ENCODE measurements at regions not wholly inside any gene's neighbourhood (a gene's known extent, or its start where the extent isn't known, plus 50 kb on each side); places are given as distances from the start of the nearest gene placed in this dataset.

DNA sequence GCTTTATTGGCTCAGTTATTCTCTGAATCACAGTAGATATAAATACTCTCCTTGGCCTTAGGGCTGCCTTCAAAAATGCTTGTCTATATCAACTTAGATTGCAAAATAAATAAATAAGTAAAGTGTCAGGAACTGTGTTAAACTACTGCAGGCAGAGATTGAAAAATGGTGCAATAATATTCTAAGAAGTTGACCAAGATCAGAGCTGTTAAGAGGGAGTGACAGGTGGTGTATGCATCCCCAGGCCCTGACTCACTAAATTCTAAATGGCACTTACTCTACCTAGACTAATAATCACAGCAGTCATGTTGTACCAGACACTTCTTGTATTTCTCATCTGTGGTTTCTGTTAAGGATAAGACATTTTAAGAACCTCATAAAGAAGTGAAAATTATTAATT, 235.1 kb upstream of the SPOCK3 start:
- TF ChIP-seq, protein P1, sequence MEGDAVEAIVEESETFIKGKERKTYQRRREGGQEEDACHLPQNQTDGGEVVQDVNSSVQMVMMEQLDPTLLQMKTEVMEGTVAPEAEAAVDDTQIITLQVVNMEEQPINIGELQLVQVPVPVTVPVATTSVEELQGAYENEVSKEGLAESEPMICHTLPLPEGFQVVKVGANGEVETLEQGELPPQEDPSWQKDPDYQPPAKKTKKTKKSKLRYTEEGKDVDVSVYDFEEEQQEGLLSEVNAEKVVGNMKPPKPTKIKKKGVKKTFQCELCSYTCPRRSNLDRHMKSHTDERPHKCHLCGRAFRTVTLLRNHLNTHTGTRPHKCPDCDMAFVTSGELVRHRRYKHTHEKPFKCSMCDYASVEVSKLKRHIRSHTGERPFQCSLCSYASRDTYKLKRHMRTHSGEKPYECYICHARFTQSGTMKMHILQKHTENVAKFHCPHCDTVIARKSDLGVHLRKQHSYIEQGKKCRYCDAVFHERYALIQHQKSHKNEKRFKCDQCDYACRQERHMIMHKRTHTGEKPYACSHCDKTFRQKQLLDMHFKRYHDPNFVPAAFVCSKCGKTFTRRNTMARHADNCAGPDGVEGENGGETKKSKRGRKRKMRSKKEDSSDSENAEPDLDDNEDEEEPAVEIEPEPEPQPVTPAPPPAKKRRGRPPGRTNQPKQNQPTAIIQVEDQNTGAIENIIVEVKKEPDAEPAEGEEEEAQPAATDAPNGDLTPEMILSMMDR (conservative IDR thresholded peaks at IDR 0.05), result no peak
- no peak overlapping the region for H3K27ac Mint-ChIP-seq (ENCODE audit: unreplicated experiment)
- no peaks in the 10 kb centered on the region for H3K36me3 Mint-ChIP-seq (ENCODE audit: low read depth)
- H3K4me3 Mint-ChIP-seq, result no peak overlapping the region
- H3K27me3 Mint-ChIP-seq (ENCODE audit: low read depth), result no peaks in the 10 kb centered on the region
- no peaks in the 10 kb centered on the region for H3K9me3 Mint-ChIP-seq
- DNase-seq (ENCODE audit: low read depth, low spot score), result no peak
- no peaks in the 10 kb centered on the region for H3K4me1 Mint-ChIP-seq

DNA sequence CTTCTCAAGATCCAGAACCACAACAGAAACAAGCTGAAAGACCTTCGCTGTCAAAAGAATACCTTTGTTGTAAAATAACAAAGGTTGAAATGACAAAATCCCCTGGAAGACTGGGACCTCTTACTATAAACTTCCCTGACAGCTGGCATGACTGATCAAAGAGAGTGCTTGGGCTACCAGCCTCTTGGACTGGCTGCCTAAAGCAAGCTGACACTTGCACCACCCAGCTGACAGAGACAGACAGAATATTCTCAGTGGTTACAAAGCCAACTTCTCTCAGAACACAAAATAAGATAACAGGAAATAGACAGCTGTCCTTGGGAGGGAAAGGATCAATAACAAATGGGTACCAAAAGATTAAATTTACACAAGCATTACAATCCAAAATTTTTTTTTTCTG, 241.7 kb upstream of the SPOCK3 start:
- Mint-ChIP-seq H3K27ac (ENCODE audit: unreplicated experiment) (no peak overlapping the region), H3K9me3 (no peaks in the 10 kb centered on the region), H3K4me3 (no peak overlapping the region), H3K36me3 (ENCODE audit: low read depth) (no peaks in the 10 kb centered on the region), H3K4me1 (peaks cover 3% of the 10 kb centered on the region), H3K27me3 (ENCODE audit: low read depth) (no peaks in the 10 kb centered on the region)
- TF ChIP-seq, protein P1 (conservative IDR thresholded peaks at IDR 0.05), result no peak
- DNase-seq (ENCODE audit: low read depth, low spot score), result no peak

DNA sequence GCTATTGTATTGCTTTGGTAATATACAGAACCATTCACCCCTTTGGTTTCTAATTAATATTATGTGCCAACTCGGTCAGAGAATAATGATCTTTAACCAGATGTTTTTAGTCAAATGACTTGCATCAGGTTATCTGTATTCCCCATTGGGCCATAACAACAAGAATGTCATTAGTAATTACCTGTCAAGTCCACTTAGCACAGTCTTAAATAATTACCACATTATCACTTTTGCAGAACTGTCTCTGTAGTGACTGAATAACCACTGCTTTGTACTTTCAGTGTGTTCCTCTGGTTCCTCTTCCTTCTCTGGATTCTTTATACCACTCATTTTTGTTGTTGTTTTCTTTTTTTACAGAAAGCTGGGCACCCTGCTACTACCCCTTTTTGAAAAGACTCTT, 257.7 kb upstream of the SPOCK3 start:
- Mint-ChIP-seq H3K4me1 (no peaks in the 10 kb centered on the region), H3K27me3 (ENCODE audit: low read depth) (no peaks in the 10 kb centered on the region), H3K4me3 (no peak overlapping the region), H3K9me3 (peaks cover 11% of the 10 kb centered on the region), H3K27ac (ENCODE audit: unreplicated experiment) (no peak overlapping the region), H3K36me3 (ENCODE audit: low read depth) (no peaks in the 10 kb centered on the region)
- TF ChIP-seq, protein P1 (conservative IDR thresholded peaks at IDR 0.05), result no peak
- no peak for DNase-seq (ENCODE audit: low read depth, low spot score)

DNA sequence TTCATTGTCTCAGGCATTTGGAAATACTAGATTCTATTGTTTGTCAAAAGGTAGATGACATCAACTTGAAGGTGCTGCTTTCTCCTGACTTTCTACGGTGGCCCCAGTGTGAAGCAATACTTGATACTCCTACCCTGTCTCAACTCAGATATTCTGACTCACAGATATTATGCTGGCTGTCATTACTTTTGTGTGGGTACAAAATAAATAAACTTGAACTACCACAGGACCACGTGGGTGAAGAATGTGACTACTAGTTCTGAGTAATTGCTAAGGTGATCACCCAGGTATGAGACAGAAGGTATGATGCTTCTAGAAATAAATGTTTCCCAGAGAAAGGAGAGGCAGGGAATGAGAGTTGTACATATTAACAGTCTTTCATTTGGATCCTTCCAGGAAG, 275.3 kb upstream of the SPOCK3 start:
- TF ChIP-seq, protein P1 (conservative IDR thresholded peaks at IDR 0.05), result no peak
- DNase-seq (ENCODE audit: low read depth, low spot score), result no peak
- Mint-ChIP-seq H3K9me3 (peaks cover 5% of the 10 kb centered on the region), H3K27me3 (ENCODE audit: low read depth) (peaks cover 2% of the 10 kb centered on the region), H3K4me3 (no peak overlapping the region), H3K4me1 (no peaks in the 10 kb centered on the region), H3K36me3 (ENCODE audit: low read depth) (peaks cover 3% of the 10 kb centered on the region), H3K27ac (ENCODE audit: unreplicated experiment) (no peak overlapping the region)

DNA sequence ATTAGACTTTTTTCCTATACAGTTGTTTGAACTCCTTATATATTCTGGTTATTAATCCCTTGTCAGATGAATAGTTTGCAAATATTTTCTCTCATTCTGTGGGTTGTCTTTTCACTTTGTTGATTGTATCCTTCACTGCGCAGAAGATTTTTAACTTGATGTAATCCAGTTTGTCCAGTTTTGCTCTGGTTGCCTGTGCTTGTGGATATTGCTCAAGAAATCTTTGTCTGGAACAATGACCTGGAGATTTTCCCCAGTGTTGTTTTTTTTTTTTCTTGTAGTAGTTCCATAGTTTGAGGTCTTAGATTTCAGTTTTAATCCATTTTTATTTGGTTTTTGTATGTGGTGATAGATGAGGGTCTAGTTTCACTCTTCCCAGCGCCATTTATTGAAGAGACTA, 289.8 kb upstream of the SPOCK3 start:
- Mint-ChIP-seq H3K4me1 (no peaks in the 10 kb centered on the region), H3K27ac (ENCODE audit: unreplicated experiment) (no peak overlapping the region), H3K27me3 (ENCODE audit: low read depth) (no peaks in the 10 kb centered on the region), H3K36me3 (ENCODE audit: low read depth) (no peaks in the 10 kb centered on the region), H3K9me3 (peaks cover 7% of the 10 kb centered on the region), H3K4me3 (no peak overlapping the region)
- TF ChIP-seq, protein P1 (conservative IDR thresholded peaks at IDR 0.05), result no peak
- DNase-seq (ENCODE audit: low read depth, low spot score), result no peak

DNA sequence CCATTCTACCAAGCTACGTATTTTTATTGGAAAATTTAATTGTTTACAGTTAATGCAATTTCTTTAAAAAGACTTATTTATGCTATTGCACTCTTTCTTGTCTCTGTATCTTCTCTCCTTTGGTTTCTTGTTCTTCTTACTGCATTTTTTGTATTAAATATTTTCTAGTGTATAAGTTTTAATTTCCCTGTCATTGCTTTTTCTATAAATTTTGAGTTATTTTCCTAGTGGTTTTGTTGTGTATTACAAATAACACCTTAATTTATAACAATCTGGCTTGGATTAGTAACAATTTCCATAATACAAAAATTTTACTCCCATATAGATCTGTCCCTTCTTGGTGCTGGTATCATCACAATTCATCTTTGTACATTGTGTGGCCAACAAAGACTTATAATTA, 303.5 kb upstream of the SPOCK3 start:
- TF ChIP-seq, protein P1 (conservative IDR thresholded peaks at IDR 0.05), result no peak
- Mint-ChIP-seq H3K9me3 (no peaks in the 10 kb centered on the region), H3K27ac (ENCODE audit: unreplicated experiment) (no peak overlapping the region), H3K36me3 (ENCODE audit: low read depth) (no peaks in the 10 kb centered on the region), H3K27me3 (ENCODE audit: low read depth) (no peaks in the 10 kb centered on the region), H3K4me1 (no peaks in the 10 kb centered on the region), H3K4me3 (no peak overlapping the region)
- no peak for DNase-seq (ENCODE audit: low read depth, low spot score)

All from neural crest cell (in vitro differentiated cells).